Hepatocyte (in vitro differentiated cells): ENCODE measurements at regions not wholly inside any gene's neighbourhood (a gene's known extent, or its start where the extent isn't known, plus 50 kb on each side); places are given as distances from the start of the nearest gene placed in this dataset.

Source experiments
- CTCF ChIP-seq: fragments of 200-600 bp; sonication (generic); IDR thresholded peaks from 2 replicates; pipeline ENCODE4 v1.5.1; 2016; ENCODE audit warnings: antibody characterized with exemption, mild to moderate bottlenecking; ENCODE audit not compliant: poor library complexity
- EZH2 ChIP-seq: fragments of 200-600 bp; sonication (generic); IDR thresholded peaks from 2 replicates; pipeline ENCODE4 v1.6.1; 2016; ENCODE audit warnings: antibody characterized with exemption, mild to moderate bottlenecking, borderline replicate concordance
- EZH2phosphoT487 ChIP-seq: fragments of 200-600 bp; sonication (generic); IDR thresholded peaks from one replicate; pipeline ENCODE4 v1.6.1; 2018; ENCODE audit warnings: antibody characterized with exemption, mild to moderate bottlenecking, low read depth, moderate library complexity; ENCODE audit not compliant: unreplicated experiment, severe bottlenecking

DNA sequence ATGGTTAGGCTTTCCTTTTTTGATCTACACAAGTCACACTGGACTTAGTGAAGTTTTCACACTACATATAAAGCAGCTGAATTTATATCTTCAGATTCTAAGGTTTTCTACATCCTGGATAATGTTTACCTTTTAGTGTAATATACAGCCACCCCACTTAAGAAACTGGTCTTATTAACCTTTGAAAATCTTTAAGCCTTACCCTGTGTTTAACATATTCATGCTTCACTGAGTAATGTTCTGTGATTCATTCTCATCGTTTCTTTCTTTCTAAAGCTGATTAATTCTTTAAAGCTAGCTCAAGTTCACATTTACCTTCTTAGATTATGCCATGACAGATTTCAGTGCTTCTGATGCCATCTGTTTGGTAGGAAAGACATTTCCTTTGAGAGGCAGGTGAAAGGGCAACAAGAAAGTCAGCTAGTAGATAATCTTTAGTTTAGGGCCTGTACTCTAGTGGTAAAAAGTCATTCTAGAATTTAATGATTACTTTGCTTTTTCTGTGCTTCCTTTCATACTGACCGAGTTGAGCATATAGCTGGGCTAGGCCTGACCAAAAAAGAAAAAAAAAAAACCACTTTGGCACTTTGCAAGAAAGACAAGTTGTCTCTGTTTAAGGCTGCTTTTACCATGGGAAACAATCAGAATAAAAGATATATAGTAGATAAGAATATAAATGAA, 690.9 kb upstream of the FBXO33 start:
- TF ChIP-seq CTCF (no peak), EZH2 (no peak), EZH2phosphoT487 (no peak)
